Testis (tissue), 2 donors: ENCODE measurements at regions not wholly inside any gene's neighbourhood (a gene's known extent, or its start where the extent isn't known, plus 50 kb on each side); places are given as distances from the start of the nearest gene placed in this dataset.
A peak's percentile ranks its signal among the peaks of the same experiment; 100 is the strongest.

ENCODE experiments used
- CTCF ChIP-seq, 3 experiments: fragments of 450-650 bp in 2 of 3; fragments of 200-600 bp in 1 of 3; sonication (generic) in 1 of 3; IDR thresholded peaks; one replicate each; pipeline ENCODE4 v1.5.1; 2016 to 2019; ENCODE audit warnings: antibody characterized with exemption in 3 of 3, mild to moderate bottlenecking in 2 of 3, moderate library complexity in 1 of 3
- POLR2A ChIP-seq: fragments of 450-650 bp; IDR thresholded peaks from one replicate; pipeline ENCODE4 v1.6.1; 2017; ENCODE audit warnings: antibody characterized with exemption, mild to moderate bottlenecking, moderate library complexity

DNA sequence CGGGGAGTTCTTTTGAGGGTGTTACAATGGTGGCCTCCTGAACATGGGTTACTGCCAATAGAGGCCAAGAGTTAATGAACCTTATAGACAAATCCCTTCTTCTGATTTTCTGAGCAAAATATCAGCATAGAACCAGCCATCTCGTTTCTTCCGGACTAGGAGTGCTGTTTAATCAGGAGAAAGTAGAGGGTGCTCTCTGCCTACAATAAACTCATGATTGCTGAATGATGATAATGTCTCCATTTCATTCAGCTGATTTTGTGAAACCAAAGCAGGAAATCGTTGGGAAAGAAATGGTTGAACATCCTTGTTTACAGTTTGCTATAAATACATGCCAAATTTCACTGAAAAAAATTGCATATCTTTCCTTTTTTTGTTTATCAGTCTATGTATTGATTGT is 142.8 kb upstream of the PLSCR5 start:
- TF ChIP-seq CTCF (IDR thresholded peaks at IDR 0.05) (peak in 1 of 3 experiments; percentile 21), POLR2A (no peak)
